CD14-positive monocyte (primary cell): ENCODE measurements at regions not wholly inside any gene's neighbourhood (a gene's known extent, or its start where the extent isn't known, plus 50 kb on each side); places are given as distances from the start of the nearest gene placed in this dataset.

Source experiments
- DNase-seq, 3 donors: peaks; one replicate each; pipeline ENCODE4 v3.0.0-alpha.2; 2011 to 2022
- H2AFZ ChIP-seq: 2 replicates; pipeline ENCODE4 v1.6.0; 2012; ENCODE audit warnings: mild to moderate bottlenecking, low read depth, low read length, inconsistent platforms; ENCODE audit not compliant: insufficient read depth, poor library complexity, severe bottlenecking
- H3K27ac ChIP-seq, 2 donors: 1 replicate in 1 of 2; 2 replicates in 1 of 2; pipeline ENCODE4 v1.5.1; 2012 to 2013; ENCODE audit warnings: low read length in 2 of 2, control low read depth in 1 of 2, inconsistent platforms in 1 of 2, low read depth in 1 of 2, mild to moderate bottlenecking in 1 of 2
- H3K27me3 ChIP-seq, 2 donors: one replicate each; pipeline versions ENCODE4 v1.6.0 to v1.6.1; 2011 to 2013; ENCODE audit warnings: low read length in 2 of 2; ENCODE audit not compliant: control insufficient read depth in 2 of 2, insufficient read depth in 2 of 2
- H3K36me3 ChIP-seq, 2 donors: replicated peaks in 1 of 2; 1 replicate in 1 of 2; 2 replicates in 1 of 2; pipeline versions ENCODE4 v1.5.1 to v1.6.1; 2012 to 2013; ENCODE audit warnings: low read length in 2 of 2, control low read depth in 1 of 2, inconsistent platforms in 1 of 2, mild to moderate bottlenecking in 1 of 2; ENCODE audit not compliant: insufficient read depth in 2 of 2, control insufficient read depth in 1 of 2
- H3K4me1 ChIP-seq, 2 donors: 1 replicate in 1 of 2; 2 replicates in 1 of 2; pipeline versions ENCODE4 v1.5.1 to v1.6.1; 2012 to 2013; ENCODE audit warnings: low read length in 2 of 2, control low read depth in 1 of 2, inconsistent platforms in 1 of 2, mild to moderate bottlenecking in 1 of 2, moderate library complexity in 1 of 2; ENCODE audit not compliant: insufficient read depth in 2 of 2, control insufficient read depth in 1 of 2
- H3K4me2 ChIP-seq: replicated peaks from 2 replicates; pipeline ENCODE3; 2012; ENCODE audit warnings: low read length, moderate library complexity, mild to moderate bottlenecking; ENCODE audit not compliant: poor library complexity, severe bottlenecking; ENCODE audit errors: extremely low read depth
- H3K4me3 ChIP-seq, 3 experiments: fragments of 200-600 bp in 1 of 3; sonication (generic) in 1 of 3; replicated peaks in 1 of 3; 1 replicate in 2 of 3; 2 replicates in 1 of 3; pipeline ENCODE4 v1.5.1; 2011 to 2013; ENCODE audit warnings: low read length in 3 of 3, mild to moderate bottlenecking in 3 of 3, control low read depth in 2 of 3, low read depth in 2 of 3, inconsistent platforms in 1 of 3, moderate library complexity in 1 of 3
- H3K79me2 ChIP-seq: 2 replicates; pipeline ENCODE4 v1.6.0; 2012; ENCODE audit warnings: mild to moderate bottlenecking, control low read depth, inconsistent platforms, low read length, moderate library complexity; ENCODE audit not compliant: insufficient read depth
- H3K9ac ChIP-seq: 2 replicates; pipeline ENCODE4 v1.6.0; 2017; ENCODE audit warnings: low read length, mild to moderate bottlenecking; ENCODE audit not compliant: insufficient read depth, poor library complexity, severe bottlenecking
- H3K9me3 ChIP-seq, 2 donors: replicated peaks in 1 of 2; 1 replicate in 1 of 2; 2 replicates in 1 of 2; pipeline versions ENCODE4 v1.5.1 to v1.6.1; 2012 to 2013; ENCODE audit warnings: low read length in 2 of 2, control low read depth in 1 of 2; ENCODE audit not compliant: control insufficient read depth in 1 of 2, insufficient read depth in 1 of 2
- H4K20me1 ChIP-seq: 2 replicates; pipeline ENCODE4 v1.6.0; 2012; ENCODE audit warnings: mild to moderate bottlenecking, low read length, control low read depth, moderate library complexity; ENCODE audit not compliant: insufficient read depth
- H3K27ac Mint-ChIP-seq, 7 donors: one replicate each; pipeline ENCODE4 v1.8.0; 2020; ENCODE audit warnings: mild to moderate bottlenecking in 7 of 7, mixed read lengths in 7 of 7, moderate library complexity in 6 of 7, inconsistent platforms in 2 of 7
- H3K27me3 Mint-ChIP-seq, 3 donors: one replicate each; pipeline ENCODE4 v1.8.0; 2021 to 2022; ENCODE audit warnings: low read depth in 3 of 3, mild to moderate bottlenecking in 3 of 3, mixed read lengths in 3 of 3, moderate library complexity in 3 of 3, inconsistent platforms in 1 of 3
- H3K36me3 Mint-ChIP-seq, 2 donors: one replicate each; pipeline ENCODE4 v1.8.0; 2020; ENCODE audit warnings: mixed read lengths in 2 of 2, inconsistent platforms in 1 of 2, mild to moderate bottlenecking in 1 of 2
- H3K4me1 Mint-ChIP-seq: one replicate; pipeline ENCODE4 v1.8.0; 2020; ENCODE audit warnings: mild to moderate bottlenecking, mixed read lengths
- H3K4me3 Mint-ChIP-seq, 2 donors: one replicate each; pipeline ENCODE4 v1.8.0; 2020; ENCODE audit warnings: mild to moderate bottlenecking in 2 of 2, mixed read lengths in 2 of 2, moderate library complexity in 1 of 2
- H3K9me3 Mint-ChIP-seq, 7 donors: one replicate each; pipeline ENCODE4 v1.8.0; 2020 to 2022; ENCODE audit warnings: mixed read lengths in 7 of 7, mild to moderate bottlenecking in 6 of 7, moderate library complexity in 6 of 7, inconsistent platforms in 2 of 7
- CTCF ChIP-seq: fragments of 200-600 bp; IDR thresholded peaks from one replicate; pipeline ENCODE4 v1.8.0; 2022; ENCODE audit warnings: antibody characterized with exemption, mild to moderate bottlenecking
- WGBS: methylation state at CpG from one replicate; pipeline ENCODE4 v1.1.5; 2013; ENCODE audit warnings: missing lambda C conversion rate; ENCODE audit not compliant: insufficient coverage; 5-methylcytosine and 5-hydroxymethylcytosine counted together
- intact Hi-C, 2 donors: fragments of 100-400 bp; cut with micrococcal nuclease; formaldehyde crosslinking; loops; one replicate each; pipeline versions ENCODE4 v1.15.0 to v1.15.1; 2023

DNA sequence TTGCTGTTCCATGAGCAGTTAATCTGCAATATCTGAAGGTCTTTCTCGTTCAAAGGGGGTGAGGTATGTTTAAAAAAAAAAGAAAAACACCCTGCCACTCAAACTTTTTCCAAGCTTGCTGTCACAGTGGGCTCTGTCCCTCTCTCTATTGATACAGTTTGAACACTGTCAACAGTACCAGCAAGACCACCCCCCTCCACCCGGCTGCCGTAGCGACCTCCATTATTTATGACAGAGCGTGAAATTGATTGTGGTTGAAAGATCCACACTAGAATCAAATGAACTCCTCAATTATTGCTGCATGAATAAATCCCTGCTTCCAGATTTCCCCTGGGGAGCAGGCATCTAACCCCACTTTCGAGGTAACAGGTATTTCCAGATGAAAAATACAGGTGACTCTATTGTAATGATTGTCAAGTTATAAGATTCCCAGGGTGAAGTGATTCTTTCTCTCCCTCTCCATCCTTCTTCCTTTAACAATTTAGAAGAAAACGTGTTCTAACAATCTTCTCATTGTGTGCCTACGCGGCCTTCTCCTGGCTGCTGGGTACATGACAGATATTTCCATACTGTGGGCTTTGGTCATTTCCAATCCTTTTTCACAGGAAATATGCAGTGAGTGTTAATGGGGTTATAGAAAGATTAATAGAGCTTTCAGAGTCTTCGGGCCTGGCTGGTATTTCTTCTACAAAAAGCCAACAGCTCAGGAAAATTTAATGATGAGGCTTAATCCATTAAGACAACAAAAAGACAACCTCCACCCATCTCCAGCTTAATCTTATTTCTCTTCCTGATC lies 135.7 kb upstream of the C16orf82 start:
- no CpG with 5 or more reads among the region's 10 CpGs for WGBS
- TF ChIP-seq CTCF, result no peak
- H3K27ac ChIP-seq, result no peak overlapping the region
- H3K36me3 ChIP-seq, result no peaks in the 10 kb centered on the region
- no peak overlapping the region for H3K4me3 Mint-ChIP-seq
- H3K27me3 ChIP-seq, result no peaks in the 10 kb centered on the region
- H2AFZ ChIP-seq, result no peak overlapping the region
- peaks cover 0 to 2% (median 2%) of the 10 kb centered on the region in 3 donors for H3K27me3 Mint-ChIP-seq
- H3K9ac ChIP-seq, result no peak overlapping the region
- no peak for DNase-seq
- H3K9me3 Mint-ChIP-seq, result peaks cover 5 to 20% (median 8%) of the 10 kb centered on the region in 7 donors
- no peaks in the 10 kb centered on the region for H4K20me1 ChIP-seq
- H3K79me2 ChIP-seq, result no peaks in the 10 kb centered on the region
- intact Hi-C loops, result no loop called here
- no peaks in the 10 kb centered on the region for H3K36me3 Mint-ChIP-seq
- no peak overlapping the region for H3K4me2 ChIP-seq
- H3K27ac Mint-ChIP-seq, result no peak overlapping the region
- no peaks in the 10 kb centered on the region for H3K4me1 Mint-ChIP-seq
- peaks cover 3 to 7% of the 10 kb centered on the region in 2 donors for H3K9me3 ChIP-seq
- H3K4me3 ChIP-seq, result no peak overlapping the region
- no peaks in the 10 kb centered on the region for H3K4me1 ChIP-seq

DNA sequence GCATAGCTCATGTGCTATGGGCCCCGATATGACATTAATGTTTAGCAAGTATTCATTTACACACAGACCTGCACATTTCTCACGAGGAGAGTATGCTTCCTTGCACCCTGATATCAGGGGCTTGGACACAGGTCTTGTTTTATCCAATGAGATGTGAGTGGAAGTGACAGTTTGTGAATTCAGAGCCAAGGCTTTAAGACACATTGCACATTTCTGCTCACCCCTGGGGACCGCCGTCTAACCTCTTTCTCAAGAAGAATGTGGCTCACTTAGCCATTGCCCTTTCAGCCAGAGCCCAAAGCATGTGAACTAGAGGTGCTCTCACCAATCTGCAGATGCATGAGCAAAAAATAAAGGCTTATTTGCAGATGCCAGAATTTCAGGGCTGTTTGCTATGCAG lies 116.1 kb upstream of the C16orf82 start:
- H3K9me3 ChIP-seq, result no peaks in the 10 kb centered on the region
- no peaks in the 10 kb centered on the region for H3K36me3 Mint-ChIP-seq
- no peak for TF ChIP-seq CTCF
- H3K4me1 Mint-ChIP-seq, result no peaks in the 10 kb centered on the region
- intact Hi-C loops, result no loop called here
- H3K4me3 ChIP-seq, result no peak overlapping the region
- H3K4me1 ChIP-seq, result no peaks in the 10 kb centered on the region
- H3K27ac Mint-ChIP-seq, result no peak overlapping the region
- H3K27me3 ChIP-seq, result no peaks in the 10 kb centered on the region
- no peaks in the 10 kb centered on the region for H4K20me1 ChIP-seq
- no peaks in the 10 kb centered on the region for H3K79me2 ChIP-seq
- H2AFZ ChIP-seq, result no peak overlapping the region
- H3K9me3 Mint-ChIP-seq, result peaks cover 0 to 3% (median 0%) of the 10 kb centered on the region in 7 donors
- no CpG with 5 or more reads among the region's 4 CpGs for WGBS
- peaks cover 2 to 3% (median 2%) of the 10 kb centered on the region in 3 donors for H3K27me3 Mint-ChIP-seq
- no peak overlapping the region for H3K27ac ChIP-seq
- H3K36me3 ChIP-seq, result no peaks in the 10 kb centered on the region
- no peak overlapping the region for H3K4me3 Mint-ChIP-seq
- no peak for DNase-seq
- H3K9ac ChIP-seq, result no peak overlapping the region
- no peak overlapping the region for H3K4me2 ChIP-seq
